ENCODE measurements at regions not wholly inside any gene's neighbourhood (a gene's known extent, or its start where the extent isn't known, plus 50 kb on each side); places are given as distances from the start of the nearest gene placed in this dataset.

- intact Hi-C loops (cut with micrococcal nuclease; ENCODE audit: unreplicated experiment) = loop anchor here (10.0 kb wide), 1 partner anchor 147 kb away; no protein-coding TSS in a partner anchor
- no peaks in the 10 kb centered on the region for H3K36me3 ChIP-seq (ENCODE audit: insufficient read depth, low read length, poor library complexity, severe bottlenecking)
- DNase-seq (ENCODE audit: low spot score) = no peak
- TF ChIP-seq, protein P1, sequence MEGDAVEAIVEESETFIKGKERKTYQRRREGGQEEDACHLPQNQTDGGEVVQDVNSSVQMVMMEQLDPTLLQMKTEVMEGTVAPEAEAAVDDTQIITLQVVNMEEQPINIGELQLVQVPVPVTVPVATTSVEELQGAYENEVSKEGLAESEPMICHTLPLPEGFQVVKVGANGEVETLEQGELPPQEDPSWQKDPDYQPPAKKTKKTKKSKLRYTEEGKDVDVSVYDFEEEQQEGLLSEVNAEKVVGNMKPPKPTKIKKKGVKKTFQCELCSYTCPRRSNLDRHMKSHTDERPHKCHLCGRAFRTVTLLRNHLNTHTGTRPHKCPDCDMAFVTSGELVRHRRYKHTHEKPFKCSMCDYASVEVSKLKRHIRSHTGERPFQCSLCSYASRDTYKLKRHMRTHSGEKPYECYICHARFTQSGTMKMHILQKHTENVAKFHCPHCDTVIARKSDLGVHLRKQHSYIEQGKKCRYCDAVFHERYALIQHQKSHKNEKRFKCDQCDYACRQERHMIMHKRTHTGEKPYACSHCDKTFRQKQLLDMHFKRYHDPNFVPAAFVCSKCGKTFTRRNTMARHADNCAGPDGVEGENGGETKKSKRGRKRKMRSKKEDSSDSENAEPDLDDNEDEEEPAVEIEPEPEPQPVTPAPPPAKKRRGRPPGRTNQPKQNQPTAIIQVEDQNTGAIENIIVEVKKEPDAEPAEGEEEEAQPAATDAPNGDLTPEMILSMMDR (conservative IDR thresholded peaks at IDR 0.05; ENCODE audit: low read depth, low read length) = no peak
- TF ChIP-seq EZH2 (IDR thresholded peaks at IDR 0.05; ENCODE audit: borderline replicate concordance, low read depth, low read length, poor library complexity, severe bottlenecking) = no peak
- H3K4me1 ChIP-seq (ENCODE audit: insufficient read depth, low read length, poor library complexity, severe bottlenecking) = peaks cover 4% of the 10 kb centered on the region
- POLR2A ChIA-PET (ENCODE audit: low non-redundant PET) = no interaction called here
- no TSS peak for BruUV-seq (replicated peaks)
- no peaks in the 10 kb centered on the region for H3K27me3 ChIP-seq (replicated peaks; ENCODE audit: insufficient read depth, low read depth, low read length, poor library complexity)
- no peak overlapping the region for H3K4me3 ChIP-seq (ENCODE audit: low read depth, low read length, poor library complexity, severe bottlenecking)
- CTCF ChIA-PET = no interaction called here
- no peak overlapping the region for H3K27ac ChIP-seq (ENCODE audit: low read depth, low read length, poor library complexity, severe bottlenecking)
- no peaks in the 10 kb centered on the region for H3K9me3 ChIP-seq (ENCODE audit: low read depth, low read length, poor library complexity, severe bottlenecking)
Observed at GRCh38 chr13:29921542-29921941, 71.1 kb upstream of the UBL3 start.

DNA sequence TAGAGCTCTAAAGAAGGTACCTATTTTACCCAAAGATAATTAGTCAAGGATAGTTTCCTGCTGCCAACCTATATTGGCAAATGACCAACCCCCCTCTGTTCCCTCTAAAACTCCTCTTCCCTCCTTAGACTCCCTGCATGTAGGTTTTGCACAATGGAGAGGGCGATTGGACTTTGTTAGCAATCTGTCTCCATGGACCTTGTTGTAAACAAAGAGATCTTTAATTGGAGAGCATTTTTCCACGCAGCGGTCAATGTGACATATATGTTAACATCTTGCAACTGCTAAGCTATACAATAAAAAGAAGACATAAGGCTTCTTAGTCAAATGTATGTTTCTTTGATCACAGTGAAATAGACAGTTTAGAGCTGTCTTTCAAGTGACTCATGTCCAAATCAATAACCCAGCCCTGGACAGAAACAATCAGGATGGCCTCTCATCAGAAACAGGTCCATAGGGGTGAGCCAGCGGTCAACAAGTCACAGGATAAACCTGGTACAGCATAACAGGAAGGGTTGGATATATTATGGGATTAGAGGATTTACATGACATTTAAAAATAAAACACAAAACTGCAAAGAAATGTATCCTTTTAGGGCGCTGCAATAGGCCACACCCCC lies 69.7 kb upstream of the UBL3 start:
- Histone ChIP-seq H3K36me3 (ENCODE audit: insufficient read depth, low read length, poor library complexity, severe bottlenecking) (no peaks in the 10 kb centered on the region), H3K4me3 (ENCODE audit: low read depth, low read length, poor library complexity, severe bottlenecking) (no peak overlapping the region), H3K4me1 (ENCODE audit: insufficient read depth, low read length, poor library complexity, severe bottlenecking) (no peaks in the 10 kb centered on the region), H3K27me3 (replicated peaks; ENCODE audit: insufficient read depth, low read depth, low read length, poor library complexity) (no peaks in the 10 kb centered on the region), H3K9me3 (ENCODE audit: low read depth, low read length, poor library complexity, severe bottlenecking) (no peaks in the 10 kb centered on the region), H3K27ac (ENCODE audit: low read depth, low read length, poor library complexity, severe bottlenecking) (no peak overlapping the region)
- intact Hi-C loops (cut with micrococcal nuclease; ENCODE audit: unreplicated experiment) = loop anchor here (10.0 kb wide), 1 partner anchor 145 kb away; no protein-coding TSS in a partner anchor
- TF ChIP-seq, protein P1 (conservative IDR thresholded peaks at IDR 0.05; ENCODE audit: low read depth, low read length) = no peak
- TF ChIP-seq EZH2 (IDR thresholded peaks at IDR 0.05; ENCODE audit: borderline replicate concordance, low read depth, low read length, poor library complexity, severe bottlenecking) = no peak
- POLR2A ChIA-PET (ENCODE audit: low non-redundant PET) = no interaction called here
- CTCF ChIA-PET = no interaction called here
- BruUV-seq (replicated peaks) = no TSS peak
- DNase-seq (ENCODE audit: low spot score) = no peak

GRCh38 chr13:29918845-29919244 lies 68.4 kb upstream of the UBL3 start:
- Histone ChIP-seq H3K9me3 (ENCODE audit: low read depth, low read length, poor library complexity, severe bottlenecking) (no peaks in the 10 kb centered on the region), H3K27me3 (replicated peaks; ENCODE audit: insufficient read depth, low read depth, low read length, poor library complexity) (no peaks in the 10 kb centered on the region), H3K4me3 (ENCODE audit: low read depth, low read length, poor library complexity, severe bottlenecking) (no peak overlapping the region), H3K27ac (ENCODE audit: low read depth, low read length, poor library complexity, severe bottlenecking) (no peak overlapping the region), H3K36me3 (ENCODE audit: insufficient read depth, low read length, poor library complexity, severe bottlenecking) (no peaks in the 10 kb centered on the region), H3K4me1 (ENCODE audit: insufficient read depth, low read length, poor library complexity, severe bottlenecking) (no peaks in the 10 kb centered on the region)
- no TSS peak for BruUV-seq (replicated peaks)
- TF ChIP-seq EZH2 (IDR thresholded peaks at IDR 0.05; ENCODE audit: borderline replicate concordance, low read depth, low read length, poor library complexity, severe bottlenecking) = no peak
- TF ChIP-seq, protein P1 (conservative IDR thresholded peaks at IDR 0.05; ENCODE audit: low read depth, low read length) = no peak
- CTCF ChIA-PET = no interaction called here
- POLR2A ChIA-PET (ENCODE audit: low non-redundant PET) = no interaction called here
- DNase-seq (ENCODE audit: low spot score) = no peak
- intact Hi-C loops (cut with micrococcal nuclease; ENCODE audit: unreplicated experiment) = no loop called here
